ENCODE measurements at regions not wholly inside any gene's neighbourhood (a gene's known extent, or its start where the extent isn't known, plus 50 kb on each side); places are given as distances from the start of the nearest gene placed in this dataset.

GRCh38 chr5:86671536-86671935 is 53.8 kb downstream of the COX7C start:
- TF ChIP-seq, protein P1, sequence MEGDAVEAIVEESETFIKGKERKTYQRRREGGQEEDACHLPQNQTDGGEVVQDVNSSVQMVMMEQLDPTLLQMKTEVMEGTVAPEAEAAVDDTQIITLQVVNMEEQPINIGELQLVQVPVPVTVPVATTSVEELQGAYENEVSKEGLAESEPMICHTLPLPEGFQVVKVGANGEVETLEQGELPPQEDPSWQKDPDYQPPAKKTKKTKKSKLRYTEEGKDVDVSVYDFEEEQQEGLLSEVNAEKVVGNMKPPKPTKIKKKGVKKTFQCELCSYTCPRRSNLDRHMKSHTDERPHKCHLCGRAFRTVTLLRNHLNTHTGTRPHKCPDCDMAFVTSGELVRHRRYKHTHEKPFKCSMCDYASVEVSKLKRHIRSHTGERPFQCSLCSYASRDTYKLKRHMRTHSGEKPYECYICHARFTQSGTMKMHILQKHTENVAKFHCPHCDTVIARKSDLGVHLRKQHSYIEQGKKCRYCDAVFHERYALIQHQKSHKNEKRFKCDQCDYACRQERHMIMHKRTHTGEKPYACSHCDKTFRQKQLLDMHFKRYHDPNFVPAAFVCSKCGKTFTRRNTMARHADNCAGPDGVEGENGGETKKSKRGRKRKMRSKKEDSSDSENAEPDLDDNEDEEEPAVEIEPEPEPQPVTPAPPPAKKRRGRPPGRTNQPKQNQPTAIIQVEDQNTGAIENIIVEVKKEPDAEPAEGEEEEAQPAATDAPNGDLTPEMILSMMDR (conservative IDR thresholded peaks at IDR 0.05): no peak
- TF ChIP-seq ZFX (IDR thresholded peaks at IDR 0.05): no peak
- H3K27ac ChIP-seq: no peak overlapping the region

GRCh38 chr5:86674069-86674468 is 56.3 kb downstream of the COX7C start:
- H3K27ac ChIP-seq: no peak overlapping the region
- TF ChIP-seq, protein P1 (conservative IDR thresholded peaks at IDR 0.05): no peak
- TF ChIP-seq ZFX (IDR thresholded peaks at IDR 0.05): no peak

GRCh38 chr5:86675311-86675710 is 57.6 kb downstream of the COX7C start:
- no peak overlapping the region for H3K27ac ChIP-seq
- TF ChIP-seq, protein P1 (conservative IDR thresholded peaks at IDR 0.05): no peak
- no peak for TF ChIP-seq ZFX (IDR thresholded peaks at IDR 0.05)

DNA sequence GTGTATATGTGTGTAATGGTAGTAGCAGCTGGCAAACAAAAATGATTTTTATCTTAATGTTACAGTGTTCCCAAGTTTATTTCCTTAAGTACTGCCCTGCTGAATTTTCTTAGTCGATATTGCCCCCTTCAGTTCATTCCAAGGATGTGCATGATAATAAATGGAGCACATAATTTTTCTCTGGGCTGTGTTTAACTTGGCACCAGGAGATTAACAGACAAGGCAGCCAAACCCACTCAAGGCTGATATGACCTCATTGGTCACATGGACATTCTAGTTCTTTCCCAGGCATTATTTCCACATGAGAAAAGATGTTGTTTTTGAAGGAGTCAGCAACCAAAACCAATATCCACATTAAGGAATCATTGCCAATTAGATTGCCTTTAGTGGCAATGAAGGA is 61.8 kb downstream of the COX7C start:
- no peak overlapping the region for H3K27ac ChIP-seq
- TF ChIP-seq, protein P1 (conservative IDR thresholded peaks at IDR 0.05): peak; percentile 82
- TF ChIP-seq ZFX (IDR thresholded peaks at IDR 0.05): no peak

- no peak overlapping the region for H3K27ac ChIP-seq
- TF ChIP-seq, protein P1 (conservative IDR thresholded peaks at IDR 0.05): no peak
- no peak for TF ChIP-seq ZFX (IDR thresholded peaks at IDR 0.05)
Measured at GRCh38 chr5:86679949-86680348, 62.2 kb downstream of the COX7C start.

GRCh38 chr5:86684222-86684621 is 66.5 kb downstream of the COX7C start:
- H3K27ac ChIP-seq: no peak overlapping the region
- TF ChIP-seq, protein P1 (conservative IDR thresholded peaks at IDR 0.05): no peak
- TF ChIP-seq ZFX (IDR thresholded peaks at IDR 0.05): no peak

- H3K27ac ChIP-seq: no peak overlapping the region
- TF ChIP-seq ZFX (IDR thresholded peaks at IDR 0.05): no peak
- TF ChIP-seq, protein P1 (conservative IDR thresholded peaks at IDR 0.05): no peak
Measured at GRCh38 chr5:86686046-86686445, 68.3 kb downstream of the COX7C start.
